GM23248 (cell line): ENCODE measurements at regions not wholly inside any gene's neighbourhood (a gene's known extent, or its start where the extent isn't known, plus 50 kb on each side); places are given as distances from the start of the nearest gene placed in this dataset.

Experiments used
- DNase-seq: peaks from one replicate; pipeline ENCODE4 v3.0.0-alpha.2; 2015
- H2AFZ ChIP-seq: fragments of 200-600 bp; sonication (generic); 2 replicates; pipeline ENCODE4 v1.6.1; 2016; ENCODE audit warnings: antibody characterized with exemption
- H3F3A ChIP-seq: fragments of 200-600 bp; sonication (generic); 2 replicates; pipeline ENCODE4 v1.6.1; 2016; ENCODE audit warnings: mild to moderate bottlenecking, antibody characterized with exemption, mixed run types; ENCODE audit not compliant: insufficient read depth
- H3K27ac ChIP-seq: fragments of 200-600 bp; sonication (generic); 2 replicates; pipeline ENCODE4 v1.5.1; 2016; ENCODE audit warnings: mild to moderate bottlenecking
- H3K27me3 ChIP-seq: fragments of 200-600 bp; sonication (generic); replicated peaks from 2 replicates; pipeline ENCODE4 v1.6.1; 2016; ENCODE audit warnings: mild to moderate bottlenecking; ENCODE audit not compliant: insufficient read depth
- H3K36me3 ChIP-seq: fragments of 200-600 bp; sonication (generic); 2 replicates; pipeline ENCODE4 v1.6.1; 2016; ENCODE audit warnings: low read depth, mild to moderate bottlenecking
- H3K4me1 ChIP-seq: fragments of 200-600 bp; sonication (generic); 2 replicates; pipeline ENCODE4 v1.6.1; 2016; ENCODE audit warnings: mild to moderate bottlenecking; ENCODE audit not compliant: insufficient read depth
- H3K4me2 ChIP-seq: fragments of 200-600 bp; sonication (generic); one replicate; pipeline ENCODE4 v1.6.1; 2016; ENCODE audit warnings: mild to moderate bottlenecking; ENCODE audit not compliant: unreplicated experiment
- H3K4me3 ChIP-seq: fragments of 200-600 bp; sonication (generic); 2 replicates; pipeline ENCODE4 v1.5.1; 2016; ENCODE audit warnings: mild to moderate bottlenecking
- H3K79me2 ChIP-seq: fragments of 200-600 bp; sonication (generic); 2 replicates; pipeline ENCODE4 v1.6.1; 2016; ENCODE audit warnings: mild to moderate bottlenecking; ENCODE audit not compliant: insufficient read depth
- H3K9ac ChIP-seq: fragments of 200-600 bp; sonication (generic); 2 replicates; pipeline ENCODE4 v1.6.1; 2016; ENCODE audit warnings: mild to moderate bottlenecking
- H3K9me2 ChIP-seq: fragments of 200-600 bp; sonication (generic); 2 replicates; pipeline ENCODE4 v1.6.1; 2016; ENCODE audit warnings: mixed run types, mild to moderate bottlenecking, moderate library complexity; ENCODE audit not compliant: insufficient read depth
- H3K9me3 ChIP-seq: fragments of 200-600 bp; sonication (generic); one replicate; pipeline ENCODE4 v1.6.1; 2017; ENCODE audit warnings: low read depth
- H4K20me1 ChIP-seq: fragments of 200-600 bp; sonication (generic); 2 replicates; pipeline ENCODE4 v1.6.0; 2016; ENCODE audit not compliant: insufficient read depth
- EZH2 ChIP-seq: fragments of 200-600 bp; sonication (generic); IDR thresholded peaks from 2 replicates; pipeline ENCODE4 v1.6.1; 2018; ENCODE audit warnings: antibody characterized with exemption, mild to moderate bottlenecking; ENCODE audit not compliant: insufficient read depth, poor library complexity, severe bottlenecking
- EZH2phosphoT487 ChIP-seq: fragments of 200-600 bp; sonication (generic); IDR thresholded peaks from 2 replicates; pipeline ENCODE4 v1.6.1; 2018; ENCODE audit warnings: antibody characterized with exemption, moderate library complexity, mild to moderate bottlenecking, low read depth; ENCODE audit not compliant: insufficient read depth
- WGBS, 2 experiments: methylation state at CpG; one replicate each; pipeline ENCODE4 v1.1.6; 2015 to 2017; ENCODE audit warnings: low lambda C conversion rate in 2 of 2, low coverage in 1 of 2; ENCODE audit errors: missing lambda C conversion rate in 2 of 2; 5-methylcytosine and 5-hydroxymethylcytosine counted together
- in situ Hi-C: fragments of 300-500 bp; cut with MboI; formaldehyde crosslinking; loops from 2 replicates; pipeline ENCODE4 v1.15.0; 2020

DNA sequence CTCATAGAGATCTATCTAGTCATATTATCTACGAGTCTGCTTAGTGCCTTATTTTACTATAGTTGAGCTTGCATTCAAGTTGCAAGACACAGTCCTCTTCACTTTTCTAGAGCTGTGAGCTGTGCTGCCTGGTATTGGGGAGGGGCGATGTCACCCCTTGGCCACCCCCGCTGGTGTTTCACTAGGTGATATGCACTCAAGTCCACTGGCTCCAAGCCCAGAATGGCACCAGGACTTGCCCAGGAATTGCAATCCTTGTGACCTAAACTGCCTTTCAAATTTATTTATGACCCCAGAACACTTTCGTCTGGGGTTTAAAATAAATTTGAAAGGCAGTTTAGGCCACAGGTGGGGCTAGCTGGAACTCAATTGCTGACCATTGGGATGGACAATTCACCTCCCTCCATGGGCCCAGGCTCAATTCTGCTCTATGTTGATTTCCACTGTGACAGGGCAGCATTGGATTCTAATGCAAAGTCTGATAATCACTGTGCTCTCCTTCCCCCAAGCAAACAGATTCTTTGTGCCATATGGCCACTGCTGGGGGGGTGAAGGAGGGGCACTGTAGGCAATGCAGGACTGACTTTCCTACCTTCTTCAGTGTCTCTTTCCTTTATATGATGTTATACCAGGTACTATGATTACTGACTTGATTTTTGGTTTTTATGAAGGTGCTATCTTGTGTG lies 1244.2 kb upstream of the MIR17HG start:
- Histone ChIP-seq H3K9me2 (peaks cover 8% of the 10 kb centered on the region; the same call in 1 of the 2 replicates), H3K9ac (no peak overlapping the region), H3K9me3 (no peaks in the 10 kb centered on the region), H3K36me3 (no peaks in the 10 kb centered on the region), H3K4me3 (no peak overlapping the region), H2AFZ (no peak overlapping the region), H3K27ac (no peak overlapping the region), H3F3A (peaks cover 26% of the 10 kb centered on the region), H3K79me2 (no peaks in the 10 kb centered on the region), H3K4me1 (peaks cover 20% of the 10 kb centered on the region), H4K20me1 (no peaks in the 10 kb centered on the region), H3K27me3 (no peaks in the 10 kb centered on the region), H3K4me2 (no peak overlapping the region)
- in situ Hi-C loops: no loop called here
- WGBS, 2 experiments: 64 to 67% methylated on average over 4 of the region's 4 CpGs
- DNase-seq: no peak
- TF ChIP-seq EZH2phosphoT487 (no peak), EZH2 (no peak)

DNA sequence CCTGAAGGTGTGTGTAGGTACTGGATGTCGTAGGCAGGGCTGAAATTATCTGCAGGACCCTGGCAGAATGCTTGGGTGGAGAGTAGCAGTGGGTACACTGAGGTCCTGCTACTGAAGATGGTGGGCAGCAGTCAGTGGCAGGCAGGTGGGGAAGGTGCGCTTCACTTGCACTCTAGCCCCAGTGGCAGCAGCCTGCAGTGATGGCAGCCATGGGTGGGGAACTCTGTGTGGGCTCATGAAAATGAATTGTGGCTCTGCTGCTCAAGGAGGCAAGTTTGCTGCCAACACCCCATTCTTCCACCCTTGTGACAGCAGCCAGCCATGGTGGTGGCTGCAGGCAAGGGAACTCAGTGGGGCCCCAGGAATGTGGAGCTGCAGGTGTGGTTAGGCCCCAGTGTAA lies 1242.7 kb upstream of the MIR17HG start:
- no peak for TF ChIP-seq EZH2
- TF ChIP-seq EZH2phosphoT487: no peak
- no peak overlapping the region for H3K27ac ChIP-seq
- H2AFZ ChIP-seq: no peak overlapping the region
- H3K27me3 ChIP-seq: no peaks in the 10 kb centered on the region
- peaks cover 8% of the 10 kb centered on the region; the same call in 1 of the 2 replicates for H3K9me2 ChIP-seq
- 92 to 93% methylated on average over 2 of the region's 2 CpGs for WGBS, 2 experiments
- no peak for DNase-seq
- in situ Hi-C loops: no loop called here
- H3K9me3 ChIP-seq: no peaks in the 10 kb centered on the region
- no peaks in the 10 kb centered on the region for H4K20me1 ChIP-seq
- H3F3A ChIP-seq: peaks cover 26% of the 10 kb centered on the region
- H3K9ac ChIP-seq: no peak overlapping the region
- no peaks in the 10 kb centered on the region for H3K79me2 ChIP-seq
- H3K4me3 ChIP-seq: no peak overlapping the region
- H3K36me3 ChIP-seq: no peaks in the 10 kb centered on the region
- H3K4me1 ChIP-seq: peaks cover 20% of the 10 kb centered on the region
- no peak overlapping the region for H3K4me2 ChIP-seq

DNA sequence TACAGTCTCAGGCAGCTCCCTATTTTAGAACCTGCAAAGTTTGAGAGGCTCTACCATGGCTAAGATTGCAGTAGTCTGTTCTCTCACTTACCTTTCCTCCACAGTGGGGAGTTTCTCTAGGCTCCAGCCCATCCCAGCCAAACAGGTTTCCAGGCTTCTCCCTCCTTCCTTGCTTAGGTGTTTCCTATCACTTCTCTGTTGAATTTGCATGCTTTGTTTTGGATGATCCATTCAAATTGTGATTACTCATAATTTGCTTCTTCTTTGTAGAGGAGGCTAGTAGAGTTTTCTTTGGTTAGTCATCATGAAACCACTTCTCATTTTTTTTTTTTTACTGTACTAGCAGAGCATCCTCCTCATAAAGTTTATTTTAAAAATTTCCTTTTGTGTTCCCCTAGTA lies 1242.2 kb upstream of the MIR17HG start:
- in situ Hi-C loops: no loop called here
- no peaks in the 10 kb centered on the region for H3K36me3 ChIP-seq
- H3K4me3 ChIP-seq: peak overlapping the region; percentile 38
- H3K4me1 ChIP-seq: peaks cover 20% of the 10 kb centered on the region
- no peaks in the 10 kb centered on the region for H3K27me3 ChIP-seq
- H3K27ac ChIP-seq: peak overlapping the region; percentile 59
- no peak for TF ChIP-seq EZH2
- TF ChIP-seq EZH2phosphoT487: no peak
- DNase-seq: peak; percentile 84
- peak overlapping the region; percentile 77; the same call in 1 of the 2 replicates for H2AFZ ChIP-seq
- H3K79me2 ChIP-seq: no peaks in the 10 kb centered on the region
- peak overlapping the region; percentile 39 for H3K4me2 ChIP-seq
- H3F3A ChIP-seq: peaks cover 26% of the 10 kb centered on the region
- 0 out of 2 replicates have a peak overlapping the region, but pooled peaks have one; percentile 1 for H3K9ac ChIP-seq
- H4K20me1 ChIP-seq: no peaks in the 10 kb centered on the region
- H3K9me3 ChIP-seq: no peaks in the 10 kb centered on the region
- H3K9me2 ChIP-seq: peaks cover 8% of the 10 kb centered on the region; the same call in 1 of the 2 replicates

DNA sequence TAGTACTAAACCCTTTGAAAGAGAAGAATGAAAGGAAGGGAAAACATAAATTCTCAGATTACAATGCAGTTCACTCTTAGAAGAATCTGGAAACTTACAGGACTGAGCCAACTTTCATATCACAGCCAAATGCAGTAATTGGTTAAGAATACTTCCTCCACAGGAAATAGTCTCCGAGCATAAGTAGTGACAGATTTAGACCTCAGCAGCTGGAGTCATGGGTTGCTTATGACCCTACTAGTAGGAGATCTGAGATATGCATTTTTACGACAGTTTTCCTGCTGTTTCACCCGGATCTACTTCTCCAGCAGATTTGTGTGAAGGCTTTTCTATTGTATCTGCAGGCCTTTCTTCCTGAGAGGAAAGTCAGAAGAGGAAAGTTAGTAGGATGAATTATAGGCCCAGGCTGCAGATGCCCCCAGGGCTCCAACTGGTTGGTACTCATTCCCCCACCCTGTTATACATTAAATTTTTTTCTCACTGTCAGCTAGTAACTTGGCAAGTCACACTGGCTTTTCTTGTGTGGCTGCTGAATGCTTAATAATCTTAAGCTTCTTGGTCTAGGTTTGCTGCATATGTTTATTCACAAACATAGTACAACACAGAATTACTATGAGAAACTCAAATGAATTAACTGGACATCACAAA lies 1241.5 kb upstream of the MIR17HG start:
- H3K9me2 ChIP-seq: peaks cover 8% of the 10 kb centered on the region; the same call in 1 of the 2 replicates
- peak overlapping the region; percentile 59 for H3K27ac ChIP-seq
- WGBS, 2 experiments: 0 to 4% methylated on average over 3 of the region's 3 CpGs

More for the DNA sequence above, 1241.5 kb upstream of the MIR17HG start:
- H3K9ac ChIP-seq: 0 out of 2 replicates have a peak overlapping the region, but pooled peaks have one; percentile 1
- peaks cover 26% of the 10 kb centered on the region for H3F3A ChIP-seq
- peaks cover 20% of the 10 kb centered on the region for H3K4me1 ChIP-seq
- H3K79me2 ChIP-seq: no peaks in the 10 kb centered on the region
- peak overlapping the region; percentile 77 for H2AFZ ChIP-seq
- DNase-seq: peak; percentile 70
- H3K4me3 ChIP-seq: peak overlapping the region; percentile 38
- TF ChIP-seq EZH2phosphoT487 (no peak), EZH2 (no peak)
- in situ Hi-C loops: no loop called here
- peak overlapping the region; percentile 39 for H3K4me2 ChIP-seq
- H4K20me1 ChIP-seq: no peaks in the 10 kb centered on the region
- H3K9me3 ChIP-seq: no peaks in the 10 kb centered on the region
- H3K36me3 ChIP-seq: no peaks in the 10 kb centered on the region
- no peaks in the 10 kb centered on the region for H3K27me3 ChIP-seq
